Endothelial cell of umbilical vein (primary cell): ENCODE measurements at regions not wholly inside any gene's neighbourhood (a gene's known extent, or its start where the extent isn't known, plus 50 kb on each side); places are given as distances from the start of the nearest gene placed in this dataset.

Experiments used
- CTCF ChIP-seq, 2 donors: IDR thresholded peaks; 1 replicate in 1 of 2; 2 replicates in 1 of 2; pipeline ENCODE4 v1.5.1; 2011; ENCODE audit warnings: low read length in 2 of 2, mild to moderate bottlenecking in 2 of 2, moderate library complexity in 2 of 2, control low read depth in 1 of 2, inconsistent platforms in 1 of 2, low read depth in 1 of 2; ENCODE audit not compliant: insufficient read depth in 1 of 2; ENCODE audit errors: extremely low read depth in 1 of 2
- EZH2 ChIP-seq: IDR thresholded peaks from 2 replicates; pipeline ENCODE4 v1.6.1; 2012; ENCODE audit warnings: borderline replicate concordance, low read depth, mild to moderate bottlenecking, moderate library complexity, low read length, inconsistent platforms; ENCODE audit not compliant: severe bottlenecking
- FOS ChIP-seq: IDR thresholded peaks from 2 replicates; pipeline ENCODE4 v1.6.1; 2011; ENCODE audit warnings: mild to moderate bottlenecking, low read length, moderate library complexity, borderline replicate concordance; ENCODE audit not compliant: insufficient read depth
- GATA2 ChIP-seq: IDR thresholded peaks from 2 replicates; pipeline ENCODE4 v1.7.0; 2011; ENCODE audit warnings: low read depth, mild to moderate bottlenecking, moderate library complexity, mixed read lengths, low read length; ENCODE audit not compliant: insufficient read length, insufficient read depth
- JUN ChIP-seq: IDR thresholded peaks from 2 replicates; pipeline ENCODE4 v1.6.1; 2011; ENCODE audit warnings: borderline replicate concordance, low read depth; ENCODE audit not compliant: insufficient read length, insufficient read depth
- MAX ChIP-seq: IDR thresholded peaks from 2 replicates; pipeline ENCODE4 v1.6.1; 2011; ENCODE audit not compliant: insufficient read depth, insufficient read length
- MYC ChIP-seq: IDR thresholded peaks from one replicate; pipeline ENCODE4 v1.6.1; 2011; ENCODE audit warnings: mild to moderate bottlenecking, low read depth, low read length
- POLR2A ChIP-seq: IDR thresholded peaks from 2 replicates; pipeline ENCODE4 v1.6.1; 2012; ENCODE audit warnings: low read depth, mild to moderate bottlenecking, control low read depth, low read length
- POLR2AphosphoS5 ChIP-seq: IDR thresholded peaks from 2 replicates; pipeline ENCODE4 v1.6.1; 2012; ENCODE audit warnings: low read depth, mild to moderate bottlenecking, control low read depth, low read length, moderate library complexity; ENCODE audit not compliant: insufficient read depth

GRCh38 chr11:34755671-34756070 is 134.8 kb downstream of the EHF start:
- no peak for TF ChIP-seq JUN
- no peak for TF ChIP-seq POLR2A
- TF ChIP-seq MAX: no peak
- no peak for TF ChIP-seq POLR2AphosphoS5
- no peak for TF ChIP-seq CTCF (IDR thresholded peaks at IDR 0.05; ENCODE audit: extremely low read depth in 1 of 2, insufficient read depth in 1 of 2, low read depth in 1 of 2, low read length in 2 of 2)
- no peak for TF ChIP-seq EZH2
- TF ChIP-seq FOS: no peak
- no peak for TF ChIP-seq GATA2
- no peak for TF ChIP-seq MYC
